IMR-90 (cell line): ENCODE measurements at regions not wholly inside any gene's neighbourhood (a gene's known extent, or its start where the extent isn't known, plus 50 kb on each side); places are given as distances from the start of the nearest gene placed in this dataset.

ENCODE experiments used
- ATAC-seq: fragments of 200-7000 bp; cut with Tn5 transposase; 2 replicates; pipeline ENCODE4 v1.9.1; 2020; ENCODE audit warnings: low read depth, mild to moderate bottlenecking, moderate library complexity
- BruUV-seq: library from RNA; stranded (reverse); fragments of 400-500 nt; replicated peaks from 2 replicates; lab custom pipeline; 2021; lab: Mats Ljungman, UMichigan
- CTCF ChIA-PET: fragments of 300-600 bp; formaldehyde crosslinking; extraction: SDS; loops from one replicate; lab custom pipeline; 2021; ENCODE audit warnings: antibody characterized with exemption; lab: Yijun Ruan, JAX
- POLR2A ChIA-PET: fragments of 300-600 bp; sonication (Branson Sonifier 250); formaldehyde crosslinking; loops from one replicate; lab custom pipeline; 2022; ENCODE audit warnings: antibody characterized with exemption; ENCODE audit not compliant: unreplicated experiment; lab: Charles Lee
- DNase-seq: peaks from one replicate; pipeline ENCODE4 v3.0.0; 2013
- H2AFZ ChIP-seq: replicated peaks from 2 replicates; pipeline ENCODE3; 2013; ENCODE audit warnings: low read length, mild to moderate bottlenecking; ENCODE audit not compliant: poor library complexity
- H2AK5ac ChIP-seq: 2 replicates; pipeline ENCODE4 v1.6.1; 2013; ENCODE audit warnings: low read depth, low read length, inconsistent platforms
- H2AK9ac ChIP-seq: replicated peaks from 2 replicates; pipeline ENCODE3; 2013; ENCODE audit warnings: mild to moderate bottlenecking, low read depth, low read length, moderate library complexity; ENCODE audit not compliant: poor library complexity
- H2BK120ac ChIP-seq: 2 replicates; pipeline ENCODE4 v1.6.1; 2013; ENCODE audit warnings: low read depth, low read length, inconsistent platforms
- H2BK15ac ChIP-seq: 3 replicates; pipeline ENCODE4 v1.6.1; 2013; ENCODE audit warnings: low read depth, low read length, inconsistent platforms
- H2BK20ac ChIP-seq: 2 replicates; pipeline ENCODE4 v1.6.1; 2013; ENCODE audit warnings: low read depth, mild to moderate bottlenecking, inconsistent platforms, low read length, moderate library complexity
- H2BK5ac ChIP-seq: 2 replicates; pipeline ENCODE4 v1.6.1; 2013; ENCODE audit warnings: mild to moderate bottlenecking, low read depth, low read length, inconsistent platforms; ENCODE audit not compliant: poor library complexity, severe bottlenecking
- H3K14ac ChIP-seq: replicated peaks from 2 replicates; pipeline ENCODE4 v1.6.1; 2013; ENCODE audit warnings: low read depth, low read length, inconsistent platforms
- H3K18ac ChIP-seq: 2 replicates; pipeline ENCODE4 v1.6.1; 2013; ENCODE audit warnings: low read depth, low read length, control low read depth
- H3K23ac ChIP-seq: 2 replicates; pipeline ENCODE4 v1.6.1; 2013; ENCODE audit warnings: low read depth, low read length, inconsistent platforms
- H3K27ac ChIP-seq: 2 replicates; pipeline ENCODE4 v1.5.1; 2013; ENCODE audit warnings: mild to moderate bottlenecking, control low read depth, low read length; ENCODE audit not compliant: insufficient read depth
- H3K27me3 ChIP-seq: 2 replicates; pipeline ENCODE4 v1.6.1; 2013; ENCODE audit warnings: low read length; ENCODE audit not compliant: control insufficient read depth, insufficient read depth
- H3K36me3 ChIP-seq: 2 replicates; pipeline ENCODE4 v1.6.1; 2013; ENCODE audit warnings: low read length, mixed read lengths; ENCODE audit not compliant: control insufficient read depth, insufficient read depth
- H3K4ac ChIP-seq: 2 replicates; pipeline ENCODE4 v1.6.1; 2013; ENCODE audit warnings: low read depth, low read length, inconsistent platforms
- H3K4me1 ChIP-seq: 2 replicates; pipeline ENCODE4 v1.6.1; 2013; ENCODE audit warnings: low read length, mixed read lengths; ENCODE audit not compliant: control insufficient read depth, insufficient read depth
- H3K4me2 ChIP-seq: 2 replicates; pipeline ENCODE4 v1.6.1; 2013; ENCODE audit warnings: low read depth, mild to moderate bottlenecking, control low read depth, low read length, moderate library complexity
- H3K4me3 ChIP-seq: 2 replicates; pipeline ENCODE4 v1.5.1; 2013; ENCODE audit warnings: low read depth, mild to moderate bottlenecking, control low read depth, low read length, moderate library complexity; ENCODE audit not compliant: insufficient read depth
- H3K56ac ChIP-seq: 2 replicates; pipeline ENCODE4 v1.6.1; 2013; ENCODE audit warnings: low read length, inconsistent platforms; ENCODE audit not compliant: insufficient read depth; ENCODE audit errors: extremely low read depth
- H3K79me1 ChIP-seq, 2 experiments: 2 replicates each; pipeline ENCODE4 v1.6.1; 2013; ENCODE audit warnings: low read length in 2 of 2, inconsistent platforms in 1 of 2, low read depth in 1 of 2
- H3K9ac ChIP-seq: 2 replicates; pipeline ENCODE4 v1.6.1; 2013; ENCODE audit warnings: low read depth, low read length, control low read depth
- H3K9me1 ChIP-seq: 2 replicates; pipeline ENCODE4 v1.6.1; 2013; ENCODE audit warnings: low read length, inconsistent platforms; ENCODE audit not compliant: insufficient read depth
- H3K9me3 ChIP-seq: 2 replicates; pipeline ENCODE4 v1.6.1; 2013; ENCODE audit warnings: low read length; ENCODE audit not compliant: control insufficient read depth, insufficient read depth
- H4K20me1 ChIP-seq: 2 replicates; pipeline ENCODE4 v1.6.1; 2013; ENCODE audit warnings: low read length, inconsistent platforms; ENCODE audit not compliant: insufficient read depth
- H4K5ac ChIP-seq: 2 replicates; pipeline ENCODE4 v1.6.1; 2013; ENCODE audit warnings: mild to moderate bottlenecking, low read depth, low read length, control low read depth
- H4K8ac ChIP-seq, 2 experiments: 2 replicates each; pipeline ENCODE4 v1.6.1; 2013; ENCODE audit warnings: low read depth in 2 of 2, low read length in 2 of 2, control low read depth in 1 of 2, inconsistent platforms in 1 of 2
- H4K91ac ChIP-seq: 2 replicates; pipeline ENCODE4 v1.6.1; 2013; ENCODE audit warnings: low read depth, low read length, inconsistent platforms; ENCODE audit not compliant: insufficient read depth
- CEBPB ChIP-seq: IDR thresholded peaks from 2 replicates; pipeline ENCODE4 v1.6.1; 2012; ENCODE audit warnings: low read depth, low read length, improper control_type of control experiment
- MAZ ChIP-seq: IDR thresholded peaks from 2 replicates; pipeline ENCODE4 v1.6.1; 2012; ENCODE audit warnings: low read depth, mild to moderate bottlenecking, low read length, improper control_type of control experiment, moderate library complexity, borderline replicate concordance
- WGBS, 2 experiments: methylation state at CpG; one replicate each; pipeline versions ENCODE4 v1.1.5 to v1.1.7; 2013; ENCODE audit warnings: missing lambda C conversion rate in 2 of 2; ENCODE audit not compliant: insufficient read length in 1 of 2; ENCODE audit errors: extremely low coverage in 2 of 2; 5-methylcytosine and 5-hydroxymethylcytosine counted together
- dilution Hi-C: fragments of 300-500 bp; cut with HindIII; formaldehyde crosslinking; loops from one replicate; pipeline ENCODE4 v1.14.3; 2018; ENCODE audit warnings: low sequenced_read_pairs; ENCODE audit not compliant: unreplicated experiment
- in situ Hi-C: fragments of 300-500 bp; cut with MboI; formaldehyde crosslinking; loops from 3 replicates; pipeline ENCODE4 v1.14.3; 2019; ENCODE audit warnings: low sequenced_read_pairs, inconsistent platforms, mixed read lengths
- intact Hi-C: fragments of 100-400 bp; cut with micrococcal nuclease; formaldehyde crosslinking; loops from 2 replicates; pipeline ENCODE4 v1.10.0; 2022

DNA sequence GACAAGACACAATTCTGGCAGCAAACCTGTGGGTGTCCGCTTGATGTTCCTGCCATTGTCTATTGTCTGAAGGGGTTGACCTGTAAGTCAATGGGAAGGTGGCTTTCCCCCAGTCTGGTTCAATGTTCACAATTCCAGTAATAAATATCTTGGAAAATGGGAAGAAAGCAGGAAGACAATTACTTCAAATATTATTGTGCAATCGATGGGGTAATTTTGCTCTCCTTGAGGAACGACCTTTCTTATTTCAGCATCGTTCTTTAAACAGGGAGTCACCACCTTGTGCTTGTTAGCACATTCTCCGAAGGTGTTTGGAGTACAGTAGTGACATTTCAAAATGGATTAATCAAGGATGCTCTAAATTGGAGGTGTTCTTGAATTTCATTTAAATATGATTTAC lies 136.9 kb downstream of the BTBD3 start:
- dilution Hi-C loops = no loop called here
- H3K4me3 ChIP-seq = no peak overlapping the region
- H3K79me1 ChIP-seq = no peaks in the 10 kb centered on the region; a peak in 1 of 4 replicates
- DNase-seq = no peak
- H2AK5ac ChIP-seq = peak overlapping the region; percentile 28; the same call in 1 of the 2 replicates
- no peaks in the 10 kb centered on the region for H3K36me3 ChIP-seq
- H2BK15ac ChIP-seq = peak overlapping the region; percentile 80; the same call in 1 of the 3 replicates
- H3K23ac ChIP-seq = no peak overlapping the region
- in situ Hi-C loops = no loop called here
- no peak overlapping the region for H2BK5ac ChIP-seq
- no peak overlapping the region for H3K27ac ChIP-seq
- ChIA-PET CTCF (no interaction called here), POLR2A (no interaction called here)
- H2AK9ac ChIP-seq = no peak overlapping the region
- peaks cover 7% of the 10 kb centered on the region for H3K9me1 ChIP-seq
- H4K8ac ChIP-seq = no peak overlapping the region
- peak overlapping the region; percentile 75 for H3K4ac ChIP-seq
- no peaks in the 10 kb centered on the region for H3K9me3 ChIP-seq
- peak overlapping the region; percentile 79; the same call in 1 of the 2 replicates for H2BK120ac ChIP-seq
- no peaks in the 10 kb centered on the region for H3K27me3 ChIP-seq
- no peak overlapping the region for H3K9ac ChIP-seq
- peak; percentile 83 for TF ChIP-seq CEBPB
- TF ChIP-seq MAZ = no peak
- no peak for ATAC-seq
- no TSS peak for BruUV-seq
- H3K4me2 ChIP-seq = no peak overlapping the region
- intact Hi-C loops = no loop called here
- H3K56ac ChIP-seq = no peak overlapping the region
- H3K14ac ChIP-seq = no peak overlapping the region; the same call in 1 of the 2 replicates
- H3K18ac ChIP-seq = no peak overlapping the region
- H2AFZ ChIP-seq = no peak overlapping the region
- peak overlapping the region; percentile 84; the same call in 1 of the 2 replicates for H2BK20ac ChIP-seq
- no peaks in the 10 kb centered on the region for H4K20me1 ChIP-seq
- no peak overlapping the region for H4K91ac ChIP-seq
- H4K5ac ChIP-seq = no peak overlapping the region
- H3K4me1 ChIP-seq = peaks cover 3% of the 10 kb centered on the region
- WGBS, 2 experiments = no CpG with 5 or more reads among the region's 5 CpGs
